Activated CD8-positive, alpha-beta memory T cell treated with anti-CD3 and anti-CD28 coated beads, Interleukin-2, amount 50 U/mL, for 4 hours (primary cell): ENCODE measurements at regions not wholly inside any gene's neighbourhood (a gene's known extent, or its start where the extent isn't known, plus 50 kb on each side); places are given as distances from the start of the nearest gene placed in this dataset.
"Not testable (repeated sequence)": the region's sequence is repeated elsewhere in the genome, so short reads cannot be mapped to it uniquely, and the experiment has no call there.

Source experiments
- DNase-seq: peaks from one replicate; pipeline ENCODE4 v3.0.0-alpha.2; 2020

DNA sequence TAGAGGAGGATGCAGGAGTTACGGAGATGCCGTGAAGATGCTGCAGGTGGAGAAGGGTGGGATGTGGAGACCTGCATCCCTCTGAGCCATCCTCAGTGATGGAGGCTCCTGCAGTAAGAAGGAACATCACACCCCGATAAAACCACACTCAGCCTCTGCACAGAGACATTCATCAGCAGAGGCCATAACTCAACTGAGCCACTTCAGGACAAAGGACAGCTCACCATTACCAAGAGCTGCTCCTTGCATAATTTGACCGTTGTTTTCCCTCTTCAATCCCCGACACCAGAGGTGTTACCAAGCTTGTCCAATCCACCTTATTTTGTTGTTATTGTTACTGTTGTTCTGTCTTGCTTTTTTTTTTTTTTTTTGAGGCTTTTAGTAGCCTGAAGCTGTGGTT, 543.9 kb downstream of the AJAP1 start:
- no peak for DNase-seq

DNA sequence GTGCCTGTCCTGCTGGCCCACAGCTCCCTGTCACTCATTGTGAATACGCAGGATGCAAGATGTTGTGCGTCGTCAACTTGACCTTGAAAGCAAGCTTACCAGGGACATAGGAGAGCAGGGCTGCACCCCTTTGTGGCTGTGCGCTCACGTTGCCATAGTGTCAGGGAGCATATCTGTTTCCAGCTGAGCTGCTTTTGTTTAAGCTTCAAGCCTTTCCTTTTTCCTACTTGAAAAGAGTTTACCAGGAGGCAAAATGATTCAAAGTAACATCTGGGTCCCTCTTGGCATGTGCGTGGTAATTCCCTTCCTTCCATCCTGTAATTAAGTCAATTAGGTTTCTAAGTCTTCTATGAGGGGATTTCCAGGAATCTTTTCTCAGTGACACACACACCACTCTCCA, 537.1 kb downstream of the AJAP1 start:
- DNase-seq: no peak

DNA sequence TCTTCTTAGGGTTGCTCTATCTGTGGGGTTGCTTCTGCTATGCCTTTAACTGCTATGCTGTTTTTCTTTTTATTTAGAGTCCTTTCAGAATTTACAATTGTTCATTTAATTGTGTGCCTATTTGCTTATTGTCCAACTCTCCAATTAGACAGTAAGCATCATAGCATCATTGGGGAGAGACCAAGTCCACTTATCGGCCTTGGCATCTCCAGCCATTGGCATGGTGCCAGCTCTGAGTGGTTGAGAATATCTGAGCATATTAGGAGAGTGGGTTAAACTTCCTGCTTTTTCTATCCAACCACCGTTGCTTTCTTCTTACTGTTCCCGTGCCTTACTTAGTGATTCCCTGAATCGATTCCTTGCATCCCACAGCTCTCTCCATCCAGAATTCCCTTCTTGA, 535.0 kb downstream of the AJAP1 start:
- DNase-seq: no peak

- no peak for DNase-seq
These were observed 511.4 kb downstream of the AJAP1 start for GRCh38 chr1:5165762-5166161.

GRCh38 chr1:5164158-5164557, 509.7 kb downstream of the AJAP1 start:
- DNase-seq: no peak

DNA sequence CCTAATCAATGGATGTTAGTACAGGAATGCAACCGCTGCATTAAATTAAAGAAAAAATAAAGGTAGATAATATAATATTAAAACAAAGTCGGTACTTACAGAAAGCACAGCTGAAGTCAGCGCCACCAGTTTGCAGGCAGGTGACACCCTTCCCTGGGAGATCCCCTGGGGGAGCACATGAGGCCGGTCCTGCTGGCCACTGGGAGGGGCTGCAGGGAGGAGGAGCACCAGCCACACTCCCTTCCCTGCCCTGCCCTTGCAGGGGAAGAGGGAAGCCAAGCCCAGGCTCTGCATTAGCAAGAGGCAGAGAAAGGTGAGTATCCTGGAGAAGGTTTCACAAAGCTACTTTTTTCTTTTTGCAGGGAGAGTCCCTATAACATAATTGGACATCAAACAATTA, 507.0 kb downstream of the AJAP1 start:
- DNase-seq: no peak

DNA sequence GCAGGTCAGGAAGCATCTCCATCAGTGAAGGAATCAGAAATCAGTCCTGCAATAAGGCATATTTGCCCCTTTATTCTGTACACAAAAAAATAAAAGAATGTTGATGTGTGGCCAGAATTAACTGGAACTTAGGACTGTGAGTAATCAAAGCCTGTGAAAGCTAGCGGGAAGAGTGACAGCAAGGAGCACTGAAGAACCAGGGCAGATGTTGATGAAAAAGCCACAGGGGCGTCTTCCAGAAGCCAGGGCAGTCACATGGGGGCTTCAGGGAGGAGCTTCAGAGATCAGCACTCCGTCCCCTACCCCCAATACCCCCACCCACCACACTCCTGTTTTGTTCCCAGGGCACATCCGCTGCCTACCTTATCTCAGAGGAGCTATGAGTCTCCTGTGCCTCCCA, 502.8 kb downstream of the AJAP1 start:
- DNase-seq: no peak

- no peak for DNase-seq
These were observed 502.2 kb downstream of the AJAP1 start for GRCh38 chr1:5156416-5157120.

DNA sequence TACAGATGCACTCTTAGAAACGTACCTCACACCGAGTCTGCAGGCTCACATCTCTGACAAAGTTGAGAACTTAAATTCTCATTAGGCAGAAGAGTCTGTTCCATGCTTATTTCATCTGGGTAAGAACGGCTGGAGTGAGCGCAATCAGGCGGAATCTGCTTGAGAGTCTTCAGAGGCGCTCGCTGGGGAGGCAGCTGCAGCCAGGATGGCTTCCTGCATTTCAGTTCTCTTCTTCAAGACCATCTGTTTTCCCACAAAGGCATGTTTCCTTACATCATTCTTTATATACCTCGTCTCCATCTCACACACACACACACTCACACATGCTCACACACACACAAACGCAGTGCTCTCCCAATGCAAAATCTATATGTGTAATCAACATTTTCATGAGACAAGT, 497.1 kb downstream of the AJAP1 start:
- no peak for DNase-seq

- no peak for DNase-seq
These were observed 495.8 kb downstream of the AJAP1 start for GRCh38 chr1:5150191-5150590.

GRCh38 chr1:5147806-5148205, 493.4 kb downstream of the AJAP1 start:
- no peak for DNase-seq

- no peak for DNase-seq
These were observed 488.0 kb downstream of the AJAP1 start for GRCh38 chr1:5142389-5142788.

- DNase-seq: no peak
These were observed 487.3 kb downstream of the AJAP1 start for GRCh38 chr1:5141750-5142149.

DNA sequence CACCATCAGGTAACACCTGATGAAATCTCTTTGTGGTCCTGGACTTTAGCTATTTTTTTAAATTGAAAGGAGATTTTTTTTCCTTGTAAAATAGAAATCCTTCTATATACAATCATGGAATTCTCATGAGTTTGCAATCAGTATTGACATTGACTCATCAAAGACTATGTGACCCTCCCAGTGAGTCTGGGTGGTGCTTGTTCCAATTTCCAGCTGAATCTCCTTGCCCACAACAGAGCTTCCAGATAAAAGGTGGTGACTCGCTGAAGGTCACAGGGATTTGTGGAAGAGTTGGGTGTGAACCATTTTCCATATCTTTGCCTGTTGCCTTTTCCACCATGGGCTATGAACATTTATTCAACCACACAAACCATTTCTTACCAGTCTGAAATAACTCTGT, 486.6 kb downstream of the AJAP1 start:
- no peak for DNase-seq

- DNase-seq: no peak
These were observed 485.7 kb downstream of the AJAP1 start for GRCh38 chr1:5140136-5140535.

DNA sequence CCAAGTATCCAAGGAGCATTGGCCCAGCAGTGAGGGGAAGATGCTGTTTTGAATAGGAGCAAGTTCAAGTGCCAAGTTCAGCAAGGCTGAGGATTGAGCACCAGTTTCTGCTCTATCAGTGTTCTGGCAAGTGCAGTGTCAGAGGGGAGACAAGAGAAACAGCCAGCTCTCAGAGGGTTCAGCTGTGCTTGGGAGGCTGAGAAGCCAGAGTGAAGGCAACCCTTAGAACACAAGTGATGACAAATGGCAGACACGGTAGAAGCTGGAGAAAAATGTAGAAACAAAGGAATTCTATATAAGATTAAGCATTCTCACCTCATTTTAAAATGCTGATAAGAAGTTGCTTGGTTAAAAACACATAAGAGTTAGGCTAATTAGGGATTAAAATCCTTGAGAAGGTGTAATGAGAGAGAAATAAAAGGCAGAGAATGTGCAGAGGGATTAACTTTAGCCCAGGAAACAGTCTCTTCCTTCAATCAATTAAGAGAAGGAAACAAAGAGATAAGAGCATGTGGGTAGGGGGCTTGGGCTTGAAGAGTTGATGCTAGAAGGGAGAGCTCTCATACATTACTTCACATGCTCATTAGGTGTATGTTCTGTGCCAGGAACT, 475.4 kb downstream of the AJAP1 start:
- DNase-seq: no peak

- DNase-seq: no peak
These were observed 470.8 kb downstream of the AJAP1 start for GRCh38 chr1:5125208-5125607.

- no peak for DNase-seq
These were observed 466.1 kb downstream of the AJAP1 start for GRCh38 chr1:5120559-5120958.

DNA sequence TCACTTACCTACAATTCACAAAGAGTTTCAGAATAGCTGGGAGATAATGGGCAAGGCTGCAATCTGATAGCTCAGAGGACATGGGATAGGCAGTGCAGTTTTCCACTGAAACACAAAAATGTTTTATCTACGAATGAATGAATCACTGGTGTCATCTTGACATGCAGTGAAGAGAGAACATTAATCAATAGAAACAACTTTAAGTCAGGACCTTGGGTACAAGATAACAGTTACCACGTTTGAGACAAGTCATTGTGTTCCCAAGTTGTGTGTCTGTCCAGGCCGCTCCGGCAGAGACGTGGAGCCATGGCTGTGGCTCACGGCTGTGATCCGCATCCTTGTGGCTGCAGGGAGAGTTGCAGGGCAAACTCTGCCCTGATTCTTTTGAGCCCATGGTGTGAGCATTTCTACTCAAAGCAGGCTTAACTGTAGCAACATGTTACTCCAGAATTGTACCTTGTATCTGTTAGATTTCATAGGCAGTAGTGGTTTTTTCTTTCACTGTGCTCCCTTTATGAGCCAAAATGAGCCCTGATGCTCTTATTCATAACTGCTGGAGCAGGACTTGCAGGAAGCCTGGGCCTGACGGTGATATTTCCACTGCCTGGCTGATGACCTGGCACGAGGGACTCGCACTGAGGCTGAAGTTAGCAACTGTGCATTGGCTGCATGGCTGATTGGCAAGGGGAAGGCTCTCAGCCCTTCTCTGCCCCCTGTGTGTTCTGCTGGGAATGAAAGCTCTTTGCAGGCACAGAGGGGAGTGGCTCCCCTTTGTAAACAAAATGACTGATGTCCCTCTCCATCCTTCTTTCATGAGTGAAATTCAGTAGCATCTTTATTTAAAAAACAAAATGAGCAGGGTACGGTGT, 465.2 kb downstream of the AJAP1 start:
- DNase-seq: no peak

DNA sequence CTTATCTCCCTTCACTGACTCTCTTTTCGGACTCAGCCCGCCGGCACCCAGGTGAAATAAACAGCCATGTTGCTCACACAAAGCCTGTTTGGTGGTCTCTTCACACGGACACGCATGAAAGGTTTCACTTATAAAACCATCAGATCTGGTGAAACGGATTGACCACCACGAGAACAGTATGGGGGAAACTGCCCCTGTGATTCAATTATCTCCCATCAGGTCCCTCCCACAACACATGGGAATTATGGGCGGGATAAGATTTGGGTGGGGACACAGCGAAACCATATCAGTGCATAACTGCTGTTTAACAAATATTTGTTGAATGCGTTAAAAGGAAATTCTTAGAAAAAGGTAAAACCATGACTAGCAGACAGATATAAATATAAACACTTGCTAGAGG, 464.4 kb downstream of the AJAP1 start:
- not testable (repeated sequence) for DNase-seq

DNA sequence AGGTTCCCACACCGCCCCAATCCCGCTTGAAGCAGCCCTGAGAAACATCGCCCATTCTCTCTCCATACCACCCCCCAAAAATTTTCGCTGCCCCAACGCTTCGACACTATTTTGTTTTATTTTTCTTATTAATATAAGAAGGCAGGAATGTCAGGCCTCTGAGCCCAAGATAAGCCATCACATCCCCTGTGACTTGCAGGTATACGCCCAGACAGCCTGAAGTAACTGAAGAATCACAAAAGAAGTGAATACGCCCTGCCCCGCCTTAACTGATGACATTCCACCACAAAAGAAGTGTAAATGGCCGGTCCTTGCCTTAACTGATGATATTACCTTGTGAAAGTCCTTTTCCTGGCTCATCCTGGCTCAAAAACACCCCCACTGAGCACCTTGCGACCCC, 463.9 kb downstream of the AJAP1 start:
- DNase-seq: not testable (repeated sequence)

- DNase-seq: no peak
These were observed 457.2 kb downstream of the AJAP1 start for GRCh38 chr1:5111581-5111980.

DNA sequence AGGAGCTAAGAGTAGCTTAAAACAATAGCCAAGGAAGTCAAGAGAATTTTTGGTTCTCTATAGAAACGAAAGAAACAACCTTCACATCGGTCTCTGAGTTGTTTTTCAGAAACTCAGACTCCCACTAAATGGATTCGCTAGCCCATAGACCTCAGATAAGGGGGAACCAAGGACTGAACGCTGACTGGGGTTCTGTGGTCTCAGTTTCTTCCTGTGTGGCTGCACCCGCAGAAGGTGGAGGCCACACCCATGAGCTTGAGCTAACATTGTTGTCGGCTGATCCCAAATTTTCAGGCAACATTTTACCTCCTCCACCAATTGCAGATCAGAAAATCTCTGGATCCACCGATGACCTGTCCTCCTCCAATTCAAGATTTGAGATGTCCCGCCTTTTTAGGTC, 456.1 kb downstream of the AJAP1 start:
- DNase-seq: no peak

- no peak for DNase-seq
These were observed 455.2 kb downstream of the AJAP1 start for GRCh38 chr1:5109633-5110032.
